HG03565 (cell line): ENCODE measurements at regions not wholly inside any gene's neighbourhood (a gene's known extent, or its start where the extent isn't known, plus 50 kb on each side); places are given as distances from the start of the nearest gene placed in this dataset.
"Not testable (repeated sequence)": the region's sequence is repeated elsewhere in the genome, so short reads cannot be mapped to it uniquely, and the experiment has no call there.

Experiments used
- ATAC-seq: cut with Tn5 transposase; IDR thresholded peaks from one replicate; pipeline ENCODE4 v1.9.1; 2021; ENCODE audit warnings: mild to moderate bottlenecking, moderate library complexity; ENCODE audit not compliant: unreplicated experiment

- ATAC-seq, result no peak
Observed at GRCh38 chr5:156015137-156015536, 311.8 kb upstream of the SGCD start.

GRCh38 chr5:156019130-156019529, 307.8 kb upstream of the SGCD start:
- no peak for ATAC-seq

- ATAC-seq, result no peak
Observed at GRCh38 chr5:156019571-156020180, 307.3 kb upstream of the SGCD start.

- no peak for ATAC-seq
Observed at GRCh38 chr5:156020647-156021046, 306.3 kb upstream of the SGCD start.

- ATAC-seq, result no peak
Observed at GRCh38 chr5:156021866-156022265, 305.1 kb upstream of the SGCD start.

GRCh38 chr5:156025656-156026055, 301.3 kb upstream of the SGCD start:
- ATAC-seq, result no peak

- ATAC-seq, result no peak
Observed at GRCh38 chr5:156031181-156031580, 295.8 kb upstream of the SGCD start.

- no peak for ATAC-seq
Observed at GRCh38 chr5:156036640-156037039, 290.3 kb upstream of the SGCD start.

GRCh38 chr5:156037151-156037909, 289.6 kb upstream of the SGCD start:
- ATAC-seq, result no peak

GRCh38 chr5:156042726-156043125, 284.2 kb upstream of the SGCD start:
- ATAC-seq, result no peak

GRCh38 chr5:156043351-156043750, 283.6 kb upstream of the SGCD start:
- ATAC-seq, result no peak

- no peak for ATAC-seq
Observed at GRCh38 chr5:156051972-156052371, 275.0 kb upstream of the SGCD start.

- ATAC-seq, result no peak
Observed at GRCh38 chr5:156052656-156053055, 274.3 kb upstream of the SGCD start.

GRCh38 chr5:156053056-156053455, 273.9 kb upstream of the SGCD start:
- no peak for ATAC-seq

GRCh38 chr5:156076912-156077311, 250.1 kb upstream of the SGCD start:
- ATAC-seq, result no peak

GRCh38 chr5:156087577-156088110, 239.3 kb upstream of the SGCD start:
- ATAC-seq, result no peak

GRCh38 chr5:156089955-156090940, 236.7 kb upstream of the SGCD start:
- not testable (repeated sequence) for ATAC-seq

GRCh38 chr5:156093024-156093423, 233.9 kb upstream of the SGCD start:
- no peak for ATAC-seq

- ATAC-seq, result no peak
Observed at GRCh38 chr5:156094001-156094400, 233.0 kb upstream of the SGCD start.

- ATAC-seq, result no peak
Observed at GRCh38 chr5:156095709-156096241, 231.2 kb upstream of the SGCD start.

GRCh38 chr5:156096259-156096658, 230.7 kb upstream of the SGCD start:
- no peak for ATAC-seq
